HepG2 (cell line): ENCODE measurements at regions not wholly inside any gene's neighbourhood (a gene's known extent, or its start where the extent isn't known, plus 50 kb on each side); places are given as distances from the start of the nearest gene placed in this dataset.

Experiments
- CCAR2 ChIP-seq: fragments of 200-400 bp; formaldehyde crosslinking; optimal IDR thresholded peaks from 2 replicates; pipeline ENCODE3; 2018; ENCODE audit warnings: low read depth, mild to moderate bottlenecking, low read length, moderate library complexity
- ZSCAN5A ChIP-seq: sonication (generic); formaldehyde crosslinking; IDR thresholded peaks from 2 replicates; pipeline ENCODE4 v1.8.0; 2022; ENCODE audit warnings: mild to moderate bottlenecking, missing genetic modification reagents, borderline replicate concordance
- TF ChIP-seq, protein P1 (sequence below), 2 experiments: sonication (generic) in 1 of 2; formaldehyde crosslinking in 1 of 2; IDR thresholded peaks; 2 replicates each; pipeline versions ENCODE4 v1.5.1 to v1.6.1; 2011 to 2020; ENCODE audit warnings: borderline replicate concordance in 1 of 2, low read depth in 1 of 2, low read length in 1 of 2, mild to moderate bottlenecking in 1 of 2, missing genetic modification reagents in 1 of 2, moderate library complexity in 1 of 2

DNA sequence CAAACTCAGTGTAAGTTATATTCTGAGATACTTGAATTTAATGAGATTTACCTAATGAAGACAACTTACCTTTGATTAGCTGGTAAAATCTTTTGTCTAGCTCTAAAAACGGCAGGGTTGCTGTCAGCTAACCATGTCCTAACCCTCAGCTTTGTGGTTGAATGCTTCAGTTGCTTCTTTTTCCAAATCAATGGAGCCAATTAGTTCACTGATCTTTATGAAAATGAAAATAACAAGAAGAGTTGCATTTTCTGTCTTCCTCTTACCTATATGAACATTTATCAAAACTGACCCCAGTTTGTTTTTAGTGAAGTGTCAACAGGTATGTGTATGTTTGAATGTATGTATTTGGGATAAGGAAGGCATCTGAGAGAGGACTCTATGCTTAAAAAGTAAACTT is 253.1 kb upstream of the MTPN start:
- TF ChIP-seq CCAR2 = no peak
- TF ChIP-seq, protein P1, sequence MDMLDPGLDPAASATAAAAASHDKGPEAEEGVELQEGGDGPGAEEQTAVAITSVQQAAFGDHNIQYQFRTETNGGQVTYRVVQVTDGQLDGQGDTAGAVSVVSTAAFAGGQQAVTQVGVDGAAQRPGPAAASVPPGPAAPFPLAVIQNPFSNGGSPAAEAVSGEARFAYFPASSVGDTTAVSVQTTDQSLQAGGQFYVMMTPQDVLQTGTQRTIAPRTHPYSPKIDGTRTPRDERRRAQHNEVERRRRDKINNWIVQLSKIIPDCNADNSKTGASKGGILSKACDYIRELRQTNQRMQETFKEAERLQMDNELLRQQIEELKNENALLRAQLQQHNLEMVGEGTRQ (IDR thresholded peaks at IDR 0.05; ENCODE audit: low read depth, low read length) = no peak
- TF ChIP-seq, protein P1 (CRISPR knock-in tag; IDR thresholded peaks at IDR 0.05; ENCODE audit: borderline replicate concordance) = no peak
- no peak for TF ChIP-seq ZSCAN5A (CRISPR knock-in tag)
